A673 (cell line): ENCODE measurements at regions not wholly inside any gene's neighbourhood (a gene's known extent, or its start where the extent isn't known, plus 50 kb on each side); places are given as distances from the start of the nearest gene placed in this dataset.

ENCODE experiments used
- BruUV-seq: library from RNA; stranded (reverse); fragments of 400-500 nt; replicated peaks from 2 replicates; lab custom pipeline; 2021; lab: Mats Ljungman, UMichigan
- CTCF ChIA-PET: fragments of 300-600 bp; sonication (Branson Sonifier 250); formaldehyde crosslinking; loops from one replicate; lab custom pipeline; 2022; ENCODE audit warnings: antibody characterized with exemption; lab: Charles Lee
- POLR2A ChIA-PET: fragments of 300-600 bp; sonication (Branson Sonifier 250); formaldehyde crosslinking; loops from one replicate; lab custom pipeline; 2022; ENCODE audit warnings: antibody characterized with exemption; ENCODE audit not compliant: low non-redundant PET; lab: Charles Lee
- DNase-seq: peaks from one replicate; pipeline ENCODE4 v3.0.0-alpha.2; 2015; ENCODE audit warnings: low spot score
- H3K27ac ChIP-seq: fragments of 200-600 bp; sonication (generic); 2 replicates; pipeline ENCODE4 v1.5.1; 2016; ENCODE audit warnings: mixed run types, low read depth, mild to moderate bottlenecking, mixed read lengths, antibody characterized with exemption, low read length; ENCODE audit not compliant: poor library complexity, severe bottlenecking
- H3K27me3 ChIP-seq: fragments of 200-600 bp; sonication (generic); replicated peaks from 2 replicates; pipeline ENCODE4 v1.6.1; 2017; ENCODE audit warnings: mixed run types, low read depth, mild to moderate bottlenecking, mixed read lengths, antibody characterized with exemption, low read length; ENCODE audit not compliant: insufficient read depth, poor library complexity
- H3K36me3 ChIP-seq: fragments of 200-600 bp; sonication (generic); 2 replicates; pipeline ENCODE4 v1.6.1; 2016; ENCODE audit warnings: mixed run types, mild to moderate bottlenecking, mixed read lengths, antibody characterized with exemption, low read length; ENCODE audit not compliant: insufficient read depth, poor library complexity, severe bottlenecking
- H3K4me1 ChIP-seq: fragments of 200-600 bp; sonication (generic); 2 replicates; pipeline ENCODE4 v1.6.1; 2017; ENCODE audit warnings: mixed run types, mild to moderate bottlenecking, mixed read lengths, antibody characterized with exemption, low read length; ENCODE audit not compliant: insufficient read depth, poor library complexity, severe bottlenecking
- H3K4me3 ChIP-seq: fragments of 200-600 bp; sonication (generic); 2 replicates; pipeline ENCODE4 v1.5.1; 2016; ENCODE audit warnings: low read depth, mixed run types, mild to moderate bottlenecking, mixed read lengths, low read length; ENCODE audit not compliant: poor library complexity, severe bottlenecking
- H3K9me3 ChIP-seq: fragments of 200-600 bp; sonication (generic); 2 replicates; pipeline ENCODE4 v1.6.1; 2016; ENCODE audit warnings: mixed run types, low read depth, mild to moderate bottlenecking, mixed read lengths, antibody characterized with exemption, low read length; ENCODE audit not compliant: poor library complexity, severe bottlenecking
- EZH2 ChIP-seq: fragments of 200-600 bp; sonication (generic); IDR thresholded peaks from 2 replicates; pipeline ENCODE4 v1.6.1; 2017; ENCODE audit warnings: borderline replicate concordance, low read depth, mild to moderate bottlenecking, mixed read lengths, antibody characterized with exemption, low read length; ENCODE audit not compliant: poor library complexity, severe bottlenecking
- intact Hi-C: fragments of 100-400 bp; cut with micrococcal nuclease; formaldehyde crosslinking; loops from one replicate; pipeline ENCODE4 v1.10.0; 2022; ENCODE audit not compliant: unreplicated experiment
- TF ChIP-seq, protein P1 (sequence below): fragments of 300-800, 200-600 bp; sonication (generic); conservative IDR thresholded peaks from 2 replicates; pipeline ENCODE4 v1.5.1; 2017; ENCODE audit warnings: low read depth, mild to moderate bottlenecking, antibody characterized with exemption, low read length, moderate library complexity, mixed read lengths

DNA sequence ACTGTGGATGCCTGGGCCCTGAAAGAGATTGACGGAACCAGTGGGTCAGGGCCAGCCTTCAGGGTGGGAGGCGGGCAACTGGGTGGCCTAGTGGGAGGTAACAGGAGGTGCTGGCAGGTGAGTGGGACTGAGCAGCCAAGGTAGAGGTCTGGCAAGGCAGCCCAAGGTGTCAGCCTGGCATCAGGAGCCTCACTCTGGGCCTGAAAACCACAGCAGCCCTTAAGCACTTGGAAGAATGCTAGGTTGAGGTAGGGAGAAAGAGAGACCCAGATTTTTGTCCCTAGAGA is 315.8 kb upstream of the PRICKLE1 start:
- H3K4me1 ChIP-seq = no peaks in the 10 kb centered on the region
- no peaks in the 10 kb centered on the region for H3K27me3 ChIP-seq
- no peaks in the 10 kb centered on the region for H3K36me3 ChIP-seq
- no peaks in the 10 kb centered on the region for H3K9me3 ChIP-seq
- BruUV-seq = no TSS peak
- no peak for TF ChIP-seq EZH2
- TF ChIP-seq, protein P1, sequence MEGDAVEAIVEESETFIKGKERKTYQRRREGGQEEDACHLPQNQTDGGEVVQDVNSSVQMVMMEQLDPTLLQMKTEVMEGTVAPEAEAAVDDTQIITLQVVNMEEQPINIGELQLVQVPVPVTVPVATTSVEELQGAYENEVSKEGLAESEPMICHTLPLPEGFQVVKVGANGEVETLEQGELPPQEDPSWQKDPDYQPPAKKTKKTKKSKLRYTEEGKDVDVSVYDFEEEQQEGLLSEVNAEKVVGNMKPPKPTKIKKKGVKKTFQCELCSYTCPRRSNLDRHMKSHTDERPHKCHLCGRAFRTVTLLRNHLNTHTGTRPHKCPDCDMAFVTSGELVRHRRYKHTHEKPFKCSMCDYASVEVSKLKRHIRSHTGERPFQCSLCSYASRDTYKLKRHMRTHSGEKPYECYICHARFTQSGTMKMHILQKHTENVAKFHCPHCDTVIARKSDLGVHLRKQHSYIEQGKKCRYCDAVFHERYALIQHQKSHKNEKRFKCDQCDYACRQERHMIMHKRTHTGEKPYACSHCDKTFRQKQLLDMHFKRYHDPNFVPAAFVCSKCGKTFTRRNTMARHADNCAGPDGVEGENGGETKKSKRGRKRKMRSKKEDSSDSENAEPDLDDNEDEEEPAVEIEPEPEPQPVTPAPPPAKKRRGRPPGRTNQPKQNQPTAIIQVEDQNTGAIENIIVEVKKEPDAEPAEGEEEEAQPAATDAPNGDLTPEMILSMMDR = no peak
- ChIA-PET POLR2A (no interaction called here), CTCF (no interaction called here)
- H3K27ac ChIP-seq = no peak overlapping the region
- intact Hi-C loops = no loop called here
- no peak for DNase-seq
- no peak overlapping the region for H3K4me3 ChIP-seq

DNA sequence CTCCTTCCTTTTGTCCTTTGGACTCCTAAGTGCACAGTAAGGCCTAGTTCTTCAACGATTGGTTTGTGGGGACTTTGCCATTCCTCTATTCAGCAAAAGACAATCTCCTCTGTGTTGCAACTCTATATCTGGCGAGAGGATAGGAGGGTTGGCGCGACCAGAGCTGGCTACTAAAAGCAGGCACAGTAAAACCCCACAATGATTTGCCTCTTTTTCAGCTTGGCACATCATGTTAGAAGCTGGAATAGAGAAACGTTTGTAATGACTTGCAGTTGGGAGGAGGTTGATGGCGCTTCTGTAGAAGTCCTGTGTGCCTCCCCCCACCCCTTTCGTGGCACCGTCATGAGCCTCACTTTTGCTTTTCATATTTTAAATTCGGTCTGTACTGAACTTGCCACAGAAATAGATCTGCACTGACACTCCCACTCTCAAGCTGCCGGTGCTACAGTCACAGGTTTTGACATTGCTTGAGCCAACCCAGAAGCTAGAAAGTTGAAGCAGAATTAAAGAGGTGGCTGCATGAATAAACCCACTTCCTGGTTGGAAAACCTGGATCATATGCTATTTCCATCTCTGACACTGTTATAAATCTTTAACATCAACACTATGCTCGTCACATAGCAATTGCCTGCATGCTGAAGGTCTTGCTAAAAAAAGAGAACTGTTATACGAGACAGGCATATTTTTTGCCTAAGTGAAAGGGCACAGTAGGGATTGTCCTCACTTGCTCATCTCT is 315.3 kb upstream of the PRICKLE1 start:
- H3K27ac ChIP-seq = no peak overlapping the region
- intact Hi-C loops = no loop called here
- BruUV-seq = no TSS peak
- CTCF ChIA-PET = no interaction called here
- no peak overlapping the region for H3K4me3 ChIP-seq
- no peaks in the 10 kb centered on the region for H3K27me3 ChIP-seq
- no peaks in the 10 kb centered on the region for H3K9me3 ChIP-seq
- TF ChIP-seq, protein P1 = no peak
- TF ChIP-seq EZH2 = no peak
- POLR2A ChIA-PET = no interaction called here
- DNase-seq = no peak
- H3K36me3 ChIP-seq = no peaks in the 10 kb centered on the region
- no peaks in the 10 kb centered on the region for H3K4me1 ChIP-seq

GRCh38 chr12:42903736-42904135 is 314.2 kb upstream of the PRICKLE1 start:
- intact Hi-C loops = no loop called here
- Histone ChIP-seq H3K4me1 (no peaks in the 10 kb centered on the region), H3K9me3 (no peaks in the 10 kb centered on the region), H3K36me3 (no peaks in the 10 kb centered on the region), H3K27ac (no peak overlapping the region), H3K4me3 (no peak overlapping the region), H3K27me3 (no peaks in the 10 kb centered on the region)
- TF ChIP-seq EZH2 = no peak
- TF ChIP-seq, protein P1 = no peak
- DNase-seq = no peak
- POLR2A ChIA-PET = no interaction called here
- no TSS peak for BruUV-seq
- CTCF ChIA-PET = no interaction called here
